ENCODE measurements at regions not wholly inside any gene's neighbourhood (a gene's known extent, or its start where the extent isn't known, plus 50 kb on each side); places are given as distances from the start of the nearest gene placed in this dataset.

DNA sequence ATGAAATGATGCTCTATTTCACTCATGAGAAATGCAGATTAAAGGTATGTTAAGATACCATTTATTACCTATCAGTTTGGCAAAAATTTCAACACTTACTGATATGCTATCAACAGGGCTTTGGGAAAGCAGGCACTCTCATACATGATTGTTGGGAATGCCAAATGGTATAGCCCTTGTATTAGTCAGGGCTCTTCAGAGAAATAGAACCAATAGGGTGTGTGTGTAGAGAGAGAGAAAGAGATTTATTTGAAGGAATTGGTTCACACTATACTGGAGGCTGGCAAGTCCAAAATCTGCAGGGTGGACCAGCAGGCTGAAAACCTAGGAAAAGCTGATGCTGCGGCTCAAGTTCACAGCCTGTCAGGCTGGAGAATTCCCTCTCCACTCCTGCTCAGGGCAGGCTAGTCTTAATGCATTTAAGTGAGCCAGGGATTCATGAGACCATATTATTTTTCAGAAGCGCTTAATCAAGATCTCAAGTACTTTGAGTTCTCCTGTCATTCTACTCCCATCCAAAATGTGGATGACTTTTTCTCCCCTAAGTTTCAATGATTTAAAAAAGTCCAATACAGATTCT, 72.4 kb downstream of the NHLRC3 start:
- no peak for TF ChIP-seq CTCF (IDR thresholded peaks at IDR 0.05; ENCODE audit: insufficient read depth, low read length, missing control alignments)
- no peak for DNase-seq (ENCODE audit: low read depth, low spot score)
- ChIA-PET POLR2A (no interaction called here), CTCF (no interaction called here)
- H3K4me3 ChIP-seq (ENCODE audit: low read depth, low read length) = no peak overlapping the region

- ChIA-PET POLR2A (no interaction called here), CTCF (no interaction called here)
- no peak for TF ChIP-seq CTCF (IDR thresholded peaks at IDR 0.05; ENCODE audit: insufficient read depth, low read length, missing control alignments)
Measured at GRCh38 chr13:39111145-39111544, 72.9 kb downstream of the NHLRC3 start.

DNA sequence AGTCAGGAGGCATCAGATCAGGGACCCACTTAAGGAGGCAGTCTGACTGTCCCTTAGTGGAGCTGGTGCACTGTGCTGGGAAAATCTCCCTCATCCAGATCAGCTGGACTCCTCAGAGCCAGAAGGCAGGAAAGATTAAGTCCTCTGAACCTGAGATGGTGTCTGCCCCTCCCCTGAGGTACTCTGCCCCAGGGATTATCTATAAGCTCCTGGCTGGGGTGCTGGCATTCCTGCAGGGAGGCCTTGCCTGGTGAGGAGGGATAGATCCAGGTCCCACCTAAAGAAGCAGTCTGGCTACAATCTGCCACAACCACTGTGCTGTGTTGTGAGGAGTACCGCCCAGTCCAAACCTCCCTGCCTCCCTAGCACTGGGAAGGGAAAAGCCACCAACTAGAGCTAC, 81.2 kb downstream of the NHLRC3 start:
- TF ChIP-seq CTCF (IDR thresholded peaks at IDR 0.05; ENCODE audit: insufficient read depth, low read length, missing control alignments) = no peak
- H3K4me3 ChIP-seq (ENCODE audit: low read depth, low read length) = no peak overlapping the region
- ChIA-PET POLR2A (no interaction called here), CTCF (interaction anchor here (1.1 kb wide), 1 partner anchor 497 kb away, joined by 3 read pairs; no protein-coding TSS in a partner anchor)
- no peak for DNase-seq (ENCODE audit: low read depth, low spot score)

More at GRCh38 chr13:39111145-39111544, 72.9 kb downstream of the NHLRC3 start:
- no peak overlapping the region for H3K4me3 ChIP-seq (ENCODE audit: low read depth, low read length)
- no peak for DNase-seq (ENCODE audit: low read depth, low spot score)

DNA sequence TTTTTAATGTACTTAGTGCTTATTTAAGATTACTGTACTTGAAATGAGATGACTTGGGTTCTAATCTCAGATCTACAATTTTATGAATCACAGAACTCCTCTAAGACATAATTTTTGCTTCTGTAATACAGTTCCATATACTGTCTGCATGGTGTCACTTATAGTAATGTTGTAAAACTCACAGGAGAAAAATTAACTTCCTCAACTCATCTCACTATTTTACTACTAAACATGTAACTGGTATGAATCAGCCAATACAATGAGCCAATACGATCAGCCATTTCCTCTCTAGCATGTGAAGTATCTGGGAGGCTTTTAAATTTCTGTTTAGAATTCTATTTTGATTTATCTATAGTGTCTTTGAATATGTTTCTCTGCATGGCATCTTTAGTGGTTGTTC, 85.3 kb downstream of the NHLRC3 start:
- no peak for TF ChIP-seq CTCF (IDR thresholded peaks at IDR 0.05; ENCODE audit: insufficient read depth, low read length, missing control alignments)
- no peak overlapping the region for H3K4me3 ChIP-seq (ENCODE audit: low read depth, low read length)
- ChIA-PET POLR2A (no interaction called here), CTCF (no interaction called here)
- DNase-seq (ENCODE audit: low read depth, low spot score) = no peak

GRCh38 chr13:39129213-39129612, 91.0 kb downstream of the NHLRC3 start:
- no peak for DNase-seq (ENCODE audit: low read depth, low spot score)
- ChIA-PET CTCF (no interaction called here), POLR2A (no interaction called here)
- no peak overlapping the region for H3K4me3 ChIP-seq (ENCODE audit: low read depth, low read length)
- TF ChIP-seq CTCF (IDR thresholded peaks at IDR 0.05; ENCODE audit: insufficient read depth, low read length, missing control alignments) = no peak

DNA sequence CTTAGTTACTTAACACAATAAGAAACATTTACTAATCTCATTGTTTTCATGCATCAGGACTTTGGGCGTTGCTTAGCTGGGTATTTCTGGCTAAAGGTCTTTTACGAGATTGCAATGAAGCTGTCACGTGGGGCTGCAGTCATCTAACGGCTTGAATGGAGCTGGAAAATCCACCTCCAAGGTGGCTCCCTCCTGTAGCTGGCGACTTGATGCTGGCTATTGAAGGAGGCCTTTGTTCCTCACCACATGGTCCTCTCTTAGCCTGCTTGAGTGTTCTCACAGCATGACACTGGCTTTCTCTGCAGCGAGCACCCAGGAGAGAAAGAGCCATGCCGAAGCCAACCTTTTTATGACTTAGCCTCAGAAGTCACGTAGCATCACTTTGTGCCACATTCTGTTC, 92.0 kb downstream of the NHLRC3 start:
- TF ChIP-seq CTCF (IDR thresholded peaks at IDR 0.05; ENCODE audit: insufficient read depth, low read length, missing control alignments) = no peak
- DNase-seq (ENCODE audit: low read depth, low spot score) = no peak
- ChIA-PET CTCF (interaction anchor here (1.3 to 4.0 kb wide), 2 partner anchors 14 to 482 kb away, joined by 3 to 15 read pairs; no protein-coding TSS in a partner anchor), POLR2A (no interaction called here)
- H3K4me3 ChIP-seq (ENCODE audit: low read depth, low read length) = no peak overlapping the region
